Thyroid gland (tissue), 4 donors: ENCODE measurements at regions not wholly inside any gene's neighbourhood (a gene's known extent, or its start where the extent isn't known, plus 50 kb on each side); places are given as distances from the start of the nearest gene placed in this dataset.
A peak's percentile ranks its signal among the peaks of the same experiment; 100 is the strongest.
"Not testable (repeated sequence)": the region's sequence is repeated elsewhere in the genome, so short reads cannot be mapped to it uniquely, and the experiment has no call there.

Experiments
- DNase-seq, 2 donors: peaks; one replicate each; pipeline ENCODE4 v3.0.0-alpha.2; 2019
- H3K27ac ChIP-seq, 3 donors: fragments of 200-600 bp; sonication (generic); 1 replicate in 2 of 3; 2 replicates in 1 of 3; pipeline ENCODE4 v1.5.1; 2016 to 2019; ENCODE audit warnings: mild to moderate bottlenecking in 1 of 3, moderate library complexity in 1 of 3
- H3K27me3 ChIP-seq: fragments of 200-600 bp; sonication (generic); one replicate; pipeline ENCODE4 v1.5.1; 2019
- H3K36me3 ChIP-seq, 2 donors: fragments of 200-600 bp; sonication (generic); one replicate each; pipeline ENCODE4 v1.5.1; 2016 to 2019
- H3K4me1 ChIP-seq, 2 donors: fragments of 200-600 bp; sonication (generic); one replicate each; pipeline ENCODE4 v1.5.1; 2017 to 2019
- H3K4me3 ChIP-seq, 3 donors: fragments of 200-600 bp; sonication (generic); replicated peaks in 1 of 3; 1 replicate in 2 of 3; 2 replicates in 1 of 3; pipeline ENCODE4 v1.5.1; 2016; ENCODE audit warnings: mild to moderate bottlenecking in 1 of 3
- H3K9me3 ChIP-seq: fragments of 200-600 bp; sonication (generic); one replicate; pipeline ENCODE4 v1.5.1; 2017
- POLR2A ChIP-seq, 2 donors: fragments of 450-650 bp; IDR thresholded peaks; one replicate each; pipeline ENCODE4 v1.6.1; 2017; ENCODE audit warnings: antibody characterized with exemption in 2 of 2, mild to moderate bottlenecking in 2 of 2, moderate library complexity in 1 of 2
- WGBS, 2 donors: methylation state at CpG; one replicate each; pipeline ENCODE4 v1.1.5; 2017; 5-methylcytosine and 5-hydroxymethylcytosine counted together
- intact Hi-C: fragments of 100-400 bp; cut with DNase I; formaldehyde crosslinking; loops from one replicate; pipeline ENCODE4 v1.15.1; 2023
- TF ChIP-seq, protein P1 (sequence below), 6 experiments: fragments of 200-600 bp in 3 of 6; fragments of 450-650 bp in 3 of 6; sonication (generic) in 3 of 6; IDR thresholded peaks; one replicate each; pipeline ENCODE4 v1.5.1; 2016 to 2019; ENCODE audit warnings: antibody characterized with exemption in 6 of 6, mild to moderate bottlenecking in 2 of 6, inconsistent platforms in 1 of 6, moderate library complexity in 1 of 6

GRCh38 chr1:37358992-37359391 is 115.4 kb upstream of the ZC3H12A start:
- intact Hi-C loops: no loop called here
- H3K9me3 ChIP-seq: no peaks in the 10 kb centered on the region

GRCh38 chr1:37360011-37360410 is 114.4 kb upstream of the ZC3H12A start:
- Histone ChIP-seq H3K9me3 (no peaks in the 10 kb centered on the region), H3K4me3 (no peak overlapping the region), H3K27ac (no peak overlapping the region), H3K27me3 (no peaks in the 10 kb centered on the region), H3K4me1 (no peaks in the 10 kb centered on the region), H3K36me3 (no peaks in the 10 kb centered on the region)
- 12 to 16% methylated on average over 6 of the region's 6 CpGs for WGBS, 2 donors
- intact Hi-C loops: no loop called here
- DNase-seq: peak; percentile 50 to 60
- TF ChIP-seq, protein P1, sequence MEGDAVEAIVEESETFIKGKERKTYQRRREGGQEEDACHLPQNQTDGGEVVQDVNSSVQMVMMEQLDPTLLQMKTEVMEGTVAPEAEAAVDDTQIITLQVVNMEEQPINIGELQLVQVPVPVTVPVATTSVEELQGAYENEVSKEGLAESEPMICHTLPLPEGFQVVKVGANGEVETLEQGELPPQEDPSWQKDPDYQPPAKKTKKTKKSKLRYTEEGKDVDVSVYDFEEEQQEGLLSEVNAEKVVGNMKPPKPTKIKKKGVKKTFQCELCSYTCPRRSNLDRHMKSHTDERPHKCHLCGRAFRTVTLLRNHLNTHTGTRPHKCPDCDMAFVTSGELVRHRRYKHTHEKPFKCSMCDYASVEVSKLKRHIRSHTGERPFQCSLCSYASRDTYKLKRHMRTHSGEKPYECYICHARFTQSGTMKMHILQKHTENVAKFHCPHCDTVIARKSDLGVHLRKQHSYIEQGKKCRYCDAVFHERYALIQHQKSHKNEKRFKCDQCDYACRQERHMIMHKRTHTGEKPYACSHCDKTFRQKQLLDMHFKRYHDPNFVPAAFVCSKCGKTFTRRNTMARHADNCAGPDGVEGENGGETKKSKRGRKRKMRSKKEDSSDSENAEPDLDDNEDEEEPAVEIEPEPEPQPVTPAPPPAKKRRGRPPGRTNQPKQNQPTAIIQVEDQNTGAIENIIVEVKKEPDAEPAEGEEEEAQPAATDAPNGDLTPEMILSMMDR (IDR thresholded peaks at IDR 0.05): no peak
- no peak for TF ChIP-seq POLR2A (IDR thresholded peaks at IDR 0.05)

More at GRCh38 chr1:37358992-37359391, 115.4 kb upstream of the ZC3H12A start:
- TF ChIP-seq, protein P1 (IDR thresholded peaks at IDR 0.05): no peak
- TF ChIP-seq POLR2A (IDR thresholded peaks at IDR 0.05): no peak
- no peaks in the 10 kb centered on the region for H3K4me1 ChIP-seq
- DNase-seq: no peak
- H3K4me3 ChIP-seq: no peak overlapping the region
- no peak overlapping the region for H3K27ac ChIP-seq
- H3K27me3 ChIP-seq: no peaks in the 10 kb centered on the region
- 79 to 86% methylated on average over 3 to 4 of the region's 4 CpGs for WGBS, 2 donors
- H3K36me3 ChIP-seq: no peaks in the 10 kb centered on the region

DNA sequence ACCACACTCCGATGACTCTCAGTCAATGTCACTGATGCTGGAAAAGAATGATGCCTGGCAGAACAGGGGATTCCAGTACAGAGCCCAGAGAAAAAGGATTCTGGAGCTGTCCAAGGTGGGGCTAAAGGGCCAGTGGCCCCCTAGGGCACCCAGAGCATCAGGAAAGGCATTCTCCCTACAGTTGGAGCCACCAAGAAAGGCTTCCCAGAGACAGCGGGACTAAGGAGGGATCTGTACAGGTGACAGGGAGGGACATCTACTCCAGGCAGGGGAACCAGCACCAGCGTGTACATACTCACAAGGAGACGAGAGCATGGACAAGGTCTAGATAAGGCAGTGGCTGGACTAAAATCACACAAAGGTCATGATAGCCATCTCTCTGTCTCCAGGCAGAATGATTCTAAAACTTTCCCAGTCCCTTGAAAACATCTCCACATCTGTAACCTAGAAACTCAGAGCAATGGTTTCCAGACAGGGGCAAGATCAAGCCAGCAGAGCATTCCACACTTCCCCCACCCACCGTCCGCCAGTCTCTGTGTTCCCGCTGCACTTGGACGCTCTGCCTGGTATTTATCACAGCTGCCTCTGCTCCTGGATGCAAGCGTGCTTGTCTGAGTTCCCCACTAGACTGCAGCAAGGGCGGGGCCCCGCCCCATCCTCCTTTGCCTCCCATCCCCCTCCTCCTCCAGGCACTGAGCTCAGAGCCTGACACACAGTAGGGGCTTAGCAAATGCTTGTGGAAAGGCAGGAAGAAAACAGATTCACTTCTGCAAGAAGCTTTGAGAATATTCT is 111.6 kb upstream of the ZC3H12A start:
- H3K27me3 ChIP-seq: no peaks in the 10 kb centered on the region
- no peak for TF ChIP-seq POLR2A (IDR thresholded peaks at IDR 0.05)
- TF ChIP-seq, protein P1 (IDR thresholded peaks at IDR 0.05): no peak
- 18 to 22% methylated on average over 10 to 11 of the region's 11 CpGs for WGBS, 2 donors
- no peaks in the 10 kb centered on the region for H3K9me3 ChIP-seq
- no peak overlapping the region for H3K4me3 ChIP-seq
- intact Hi-C loops: no loop called here
- no peak for DNase-seq
- H3K4me1 ChIP-seq: no peaks in the 10 kb centered on the region
- H3K36me3 ChIP-seq: no peaks in the 10 kb centered on the region
- no peak overlapping the region for H3K27ac ChIP-seq

- intact Hi-C loops: no loop called here
- Histone ChIP-seq H3K27ac (no peak overlapping the region), H3K36me3 (no peaks in the 10 kb centered on the region), H3K27me3 (no peaks in the 10 kb centered on the region), H3K4me3 (no peak overlapping the region), H3K9me3 (no peaks in the 10 kb centered on the region), H3K4me1 (no peaks in the 10 kb centered on the region)
- no peak for DNase-seq
- 49 to 59% methylated on average over 4 of the region's 4 CpGs for WGBS, 2 donors
- TF ChIP-seq, protein P1 (IDR thresholded peaks at IDR 0.05): no peak
- TF ChIP-seq POLR2A (IDR thresholded peaks at IDR 0.05): no peak
These were observed 110.8 kb upstream of the ZC3H12A start for GRCh38 chr1:37363535-37363934.

GRCh38 chr1:37368665-37369315 is 105.6 kb upstream of the ZC3H12A start:
- H3K4me3 ChIP-seq, H3K27me3 ChIP-seq, intact Hi-C loops, H3K4me1 ChIP-seq, DNase-seq, H3K9me3 ChIP-seq, H3K36me3 ChIP-seq, H3K27ac ChIP-seq: not testable (repeated sequence)
- 61 to 65% methylated on average over 3 of the region's 3 CpGs for WGBS, 2 donors
